Stimulated activated CD8-positive, alpha-beta memory T cell treated with anti-CD3 and anti-CD28 coated beads, Interleukin-7, amount 100 ng/mL, for 48 hours (primary cell): ENCODE measurements at regions not wholly inside any gene's neighbourhood (a gene's known extent, or its start where the extent isn't known, plus 50 kb on each side); places are given as distances from the start of the nearest gene placed in this dataset.
"Not testable (repeated sequence)": the region's sequence is repeated elsewhere in the genome, so short reads cannot be mapped to it uniquely, and the experiment has no call there.

Experiments
- DNase-seq, 2 donors: peaks; one replicate each; pipeline ENCODE4 v3.0.0-alpha.2; 2020; ENCODE audit warnings: low read depth in 1 of 2; ENCODE audit errors: extremely low read depth in 1 of 2

GRCh38 chr6:961407-961960, 268.5 kb upstream of the EXOC2 start:
- DNase-seq, result no peak

GRCh38 chr6:960356-960755, 267.4 kb upstream of the EXOC2 start:
- DNase-seq, result no peak

GRCh38 chr6:958488-958887, 265.5 kb upstream of the EXOC2 start:
- DNase-seq, result no peak

DNA sequence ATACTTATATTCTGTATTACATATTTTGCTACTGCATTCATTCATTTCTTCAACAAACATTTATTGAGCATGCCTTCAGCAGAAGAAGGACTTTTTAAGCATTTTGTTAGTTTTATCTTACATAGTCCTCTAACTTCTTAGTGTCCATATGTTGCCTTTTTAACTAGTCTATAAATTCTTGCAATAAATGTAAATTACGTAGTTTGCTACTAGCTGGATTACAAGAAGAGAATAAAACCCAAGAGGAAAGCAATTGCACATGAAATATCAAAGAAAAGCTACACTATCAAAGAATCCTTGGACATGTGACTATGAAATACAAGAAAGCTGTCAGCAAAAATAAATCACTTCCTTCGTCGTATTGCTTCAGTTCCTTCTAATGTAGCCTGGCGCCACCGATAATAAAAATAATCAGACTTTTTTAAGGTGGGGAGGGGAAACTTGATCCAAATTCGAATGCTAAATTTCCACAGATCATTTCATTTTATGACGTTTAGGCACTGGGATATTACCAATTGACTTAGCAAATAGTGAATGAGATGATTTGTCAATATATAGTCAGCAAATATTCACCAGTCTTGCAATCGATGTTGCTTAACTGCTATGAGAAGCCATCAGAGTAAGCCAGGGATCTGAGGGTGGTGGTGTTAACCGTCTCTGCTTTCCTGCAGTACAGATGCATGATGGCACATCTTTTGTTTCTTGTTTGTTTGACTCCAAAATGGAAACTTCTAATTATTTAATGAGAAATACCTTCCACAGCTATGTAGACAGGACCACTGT, 258.7 kb upstream of the EXOC2 start:
- no peak for DNase-seq

- no peak for DNase-seq
Observed at GRCh38 chr6:947235-947934, 254.4 kb upstream of the EXOC2 start.

DNA sequence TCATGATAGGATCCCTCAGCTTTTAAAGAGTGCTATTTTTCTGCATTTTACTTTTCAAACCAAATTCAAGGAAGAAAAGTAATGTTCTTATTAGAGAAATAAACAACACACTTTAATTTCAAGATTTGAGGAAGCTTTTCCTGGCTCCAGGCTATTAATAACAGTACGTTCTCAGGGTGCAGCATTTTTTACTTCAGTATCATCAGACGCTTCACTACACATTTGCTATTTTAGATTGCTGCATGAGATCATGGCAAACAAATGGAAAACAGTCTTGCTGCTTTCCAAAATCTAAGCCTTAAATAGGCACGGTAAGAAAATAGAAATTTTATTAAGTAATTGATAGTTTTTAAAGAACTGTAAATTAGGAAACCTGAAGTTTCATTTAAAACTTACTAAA, 253.6 kb upstream of the EXOC2 start:
- no peak for DNase-seq

DNA sequence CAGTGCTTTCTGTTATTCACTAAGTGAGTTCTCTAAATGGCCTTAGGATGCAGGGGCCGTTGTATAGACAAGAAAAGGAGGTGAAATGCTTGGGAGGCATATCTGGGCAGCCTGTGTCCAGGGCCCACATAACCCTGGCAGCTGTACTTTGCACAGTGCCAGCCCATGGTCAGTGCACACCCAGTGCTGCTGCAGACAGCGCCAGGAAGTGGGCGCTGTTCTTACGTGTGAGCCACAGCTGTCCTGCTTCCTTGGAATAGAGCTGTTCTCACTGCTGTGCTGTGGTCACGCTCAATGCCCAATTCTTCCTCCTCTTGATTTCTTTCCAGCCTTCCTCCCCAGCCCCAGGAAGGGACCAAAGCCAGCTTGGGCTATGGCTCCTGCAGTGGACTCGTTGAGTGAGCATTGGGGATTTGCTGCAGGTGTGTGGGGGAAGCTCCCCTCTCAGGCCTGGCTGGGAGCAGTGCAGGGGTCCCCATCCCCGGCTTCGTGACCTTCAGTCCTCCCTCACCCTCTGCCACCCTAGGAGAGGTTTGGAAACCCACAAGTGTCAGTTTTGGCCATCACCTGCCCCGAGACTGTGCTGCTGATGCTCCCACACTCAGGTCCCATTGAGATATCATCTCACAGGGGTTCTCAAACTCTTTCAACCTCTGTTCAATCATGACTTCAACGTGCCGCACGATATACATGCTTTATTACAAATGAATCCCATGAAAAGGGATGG, 246.8 kb upstream of the EXOC2 start:
- no peak for DNase-seq

DNA sequence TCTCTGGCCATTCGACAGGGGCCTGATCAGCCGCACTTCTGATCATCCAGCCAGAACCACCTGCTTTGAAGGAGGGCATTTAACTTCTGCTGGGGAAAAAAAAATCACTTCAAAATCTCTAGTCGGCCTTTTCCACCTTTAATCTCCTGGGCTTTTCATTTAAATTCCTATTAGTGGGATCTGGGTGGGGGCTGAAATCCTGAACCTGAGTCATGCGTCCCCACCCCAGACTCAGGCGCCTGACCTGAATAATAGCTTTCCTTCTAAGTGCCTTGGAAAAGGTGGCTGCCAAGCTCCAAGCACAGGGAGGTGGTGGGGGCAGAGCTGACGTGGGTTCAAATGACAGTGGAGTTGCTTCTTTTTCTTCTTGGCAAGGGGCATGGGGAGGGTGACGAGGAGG, 246.0 kb upstream of the EXOC2 start:
- DNase-seq, result no peak

DNA sequence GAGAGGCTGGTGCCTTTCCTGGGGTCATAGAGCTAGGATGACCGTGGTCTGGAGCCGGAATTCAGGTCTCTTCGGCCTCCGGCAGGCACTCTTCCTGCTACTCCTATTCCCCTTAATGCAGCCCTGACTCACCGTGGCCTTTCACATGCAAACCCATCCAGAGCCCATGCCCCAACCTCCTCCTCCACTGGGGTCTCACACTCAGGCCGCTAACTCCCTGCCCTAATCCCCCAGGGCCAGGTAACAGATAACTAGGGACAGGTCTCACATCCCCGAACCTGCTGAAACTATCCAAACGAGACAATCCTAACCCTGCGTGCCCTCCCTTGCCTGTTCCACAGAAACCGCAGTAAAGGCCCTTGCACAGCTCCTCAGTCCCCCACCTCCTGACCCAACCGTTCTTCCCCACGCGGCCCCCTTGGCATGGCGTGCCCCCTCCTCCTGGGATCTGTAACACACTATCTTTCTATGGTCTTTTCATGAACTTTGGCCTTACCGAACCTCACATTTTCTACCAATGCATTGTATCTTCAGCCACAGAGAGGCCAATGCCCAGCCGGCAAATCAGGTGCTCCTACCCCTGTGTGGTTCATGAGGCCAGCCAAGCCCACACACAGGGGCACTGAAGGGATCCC, 245.4 kb upstream of the EXOC2 start:
- no peak for DNase-seq

DNA sequence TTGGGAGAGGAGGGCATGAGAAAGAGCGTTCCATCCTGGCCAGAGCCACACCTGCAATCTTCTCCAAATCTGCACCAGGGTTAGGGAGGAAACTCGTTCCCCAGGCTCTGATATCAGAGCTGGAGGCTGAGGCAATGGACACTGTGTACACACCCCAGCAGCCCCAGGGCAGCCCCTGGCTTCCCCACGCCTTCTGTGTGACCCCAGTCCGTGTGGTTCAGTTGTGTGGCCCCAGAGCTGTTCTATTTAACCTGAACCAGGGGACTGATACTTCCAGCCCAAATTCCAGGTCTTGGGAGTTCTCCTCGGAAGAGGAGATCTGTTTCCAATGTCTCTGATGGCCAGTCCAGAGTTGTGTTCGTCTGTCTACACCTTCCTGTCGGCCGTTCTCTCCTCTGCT, 242.6 kb upstream of the EXOC2 start:
- no peak for DNase-seq

DNA sequence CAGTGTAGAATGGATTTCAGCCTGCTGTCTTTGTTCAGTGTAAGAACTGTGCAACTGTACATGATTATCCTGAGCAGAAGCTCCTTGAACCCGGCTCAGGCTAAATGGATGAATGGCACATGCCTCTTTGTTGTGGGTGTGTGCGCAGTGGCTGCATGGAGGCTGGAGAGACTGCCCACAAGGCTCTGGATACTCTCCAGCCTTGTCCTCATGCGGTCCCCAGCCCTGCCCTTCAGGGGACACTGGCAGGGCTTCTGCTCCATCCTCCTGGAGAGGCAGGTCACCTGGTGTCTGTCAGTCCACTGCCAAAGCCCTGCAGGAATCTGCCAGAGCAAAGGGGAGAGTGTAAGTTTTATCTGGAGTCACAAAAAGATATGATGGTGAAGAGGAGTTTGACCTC, 241.7 kb upstream of the EXOC2 start:
- no peak for DNase-seq

DNA sequence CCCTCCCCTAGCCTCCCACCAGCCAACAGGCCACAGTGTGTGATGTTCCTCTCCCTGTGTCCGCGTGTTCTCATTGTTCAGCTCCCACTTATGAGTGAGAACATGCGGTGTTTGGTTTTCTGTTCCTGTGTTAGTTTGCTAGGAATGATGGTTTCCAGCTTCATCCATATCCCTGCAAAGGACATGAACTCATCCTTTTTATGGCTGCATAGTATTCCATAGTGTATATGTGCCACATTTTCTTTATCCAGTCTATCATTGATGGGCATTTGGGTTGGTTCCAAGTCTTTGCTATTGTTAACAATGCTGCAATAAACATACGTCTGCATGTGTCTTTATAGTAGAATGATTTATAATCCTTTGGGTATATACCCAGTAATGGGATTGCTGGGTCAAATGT, 239.0 kb upstream of the EXOC2 start:
- DNase-seq, result not testable (repeated sequence)

DNA sequence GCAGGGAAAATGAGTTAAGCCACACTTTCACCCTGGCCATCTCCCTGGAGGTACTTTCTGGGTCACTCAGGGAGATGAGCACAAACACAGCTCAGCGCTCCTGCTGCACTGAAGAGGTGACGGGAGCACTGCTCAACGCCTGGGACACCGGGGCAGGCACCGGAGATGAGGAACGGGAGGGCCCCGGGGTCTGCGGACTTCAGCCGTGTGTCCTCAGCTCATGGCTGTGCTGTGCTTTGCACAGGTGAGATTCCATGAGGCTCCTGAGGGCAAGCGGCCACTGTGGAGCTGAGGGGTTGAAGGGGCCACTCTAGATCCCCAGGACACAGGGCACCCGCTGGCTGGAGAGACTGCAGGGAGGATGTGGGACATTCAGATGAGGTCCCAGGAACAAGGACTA, 234.2 kb upstream of the EXOC2 start:
- no peak for DNase-seq

DNA sequence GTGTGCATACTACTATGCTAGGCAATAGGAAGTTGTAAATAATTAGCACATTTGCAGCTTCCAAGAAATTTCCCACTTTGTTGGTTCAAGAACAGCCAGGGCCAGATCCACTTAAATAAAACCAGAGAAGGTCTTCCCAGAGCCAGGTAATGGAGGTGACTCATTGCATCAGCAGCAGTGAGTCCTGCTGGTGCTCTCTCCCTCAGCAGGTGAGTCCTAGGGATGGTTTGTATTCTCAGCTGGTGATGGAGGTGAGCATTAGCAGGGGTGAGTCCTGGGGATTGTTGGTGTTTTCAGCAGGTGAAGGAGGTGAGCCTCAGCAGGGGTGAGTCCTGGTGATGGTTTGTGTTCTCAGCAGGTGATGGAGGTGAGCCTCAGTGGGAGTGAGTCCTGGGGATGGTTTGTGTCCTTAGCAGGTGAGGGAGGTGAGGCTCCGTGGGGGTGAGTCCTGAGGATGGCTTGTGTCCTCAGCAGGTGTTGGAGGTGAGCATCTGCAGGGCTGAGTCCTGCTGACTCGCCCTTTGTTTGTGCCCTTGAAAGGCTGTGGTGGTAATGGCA, 232.8 kb upstream of the EXOC2 start:
- DNase-seq, result no peak

DNA sequence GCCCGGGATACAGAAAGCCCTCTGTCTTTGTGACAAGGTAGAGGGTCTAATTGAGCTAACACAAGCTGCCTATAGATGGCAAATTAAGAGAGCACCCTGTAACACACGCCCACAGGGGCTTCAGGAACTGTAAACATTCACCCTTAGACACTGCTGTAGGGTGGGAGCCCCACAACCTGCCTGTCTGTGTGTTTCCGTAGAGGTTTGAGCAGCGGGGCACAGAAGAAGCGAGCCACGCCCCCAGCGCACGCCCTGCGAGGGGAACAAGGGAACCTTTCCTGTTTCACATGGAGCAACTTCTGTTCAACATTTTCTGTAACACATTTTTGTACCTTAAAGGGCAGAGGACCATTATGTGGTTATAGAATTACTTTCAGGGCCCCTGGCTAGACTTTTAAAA, 231.7 kb upstream of the EXOC2 start:
- DNase-seq, result no peak

- DNase-seq, result no peak
Observed at GRCh38 chr6:921400-921799, 228.5 kb upstream of the EXOC2 start.

- DNase-seq, result no peak
Observed at GRCh38 chr6:920512-920911, 227.6 kb upstream of the EXOC2 start.

DNA sequence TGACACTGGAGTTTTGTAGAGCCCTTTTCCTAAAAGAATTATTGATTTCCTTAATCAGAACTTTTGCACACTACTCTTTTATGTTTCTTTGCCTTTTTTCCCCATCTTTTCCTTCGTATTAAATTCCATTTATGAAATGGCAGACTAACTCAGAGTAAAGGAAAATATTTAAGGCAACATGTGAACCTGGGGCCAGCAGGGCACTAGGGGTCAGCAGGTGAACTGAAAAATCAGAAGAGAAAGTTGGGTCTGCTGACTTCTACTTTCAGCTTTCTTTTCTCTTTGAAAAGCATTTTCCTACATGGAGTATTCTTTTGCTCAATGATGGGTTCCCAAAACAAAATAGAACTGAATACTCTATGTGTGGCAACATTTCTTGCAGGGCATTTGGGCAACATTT, 226.6 kb upstream of the EXOC2 start:
- DNase-seq, result no peak

GRCh38 chr6:917939-918338, 225.0 kb upstream of the EXOC2 start:
- no peak for DNase-seq

DNA sequence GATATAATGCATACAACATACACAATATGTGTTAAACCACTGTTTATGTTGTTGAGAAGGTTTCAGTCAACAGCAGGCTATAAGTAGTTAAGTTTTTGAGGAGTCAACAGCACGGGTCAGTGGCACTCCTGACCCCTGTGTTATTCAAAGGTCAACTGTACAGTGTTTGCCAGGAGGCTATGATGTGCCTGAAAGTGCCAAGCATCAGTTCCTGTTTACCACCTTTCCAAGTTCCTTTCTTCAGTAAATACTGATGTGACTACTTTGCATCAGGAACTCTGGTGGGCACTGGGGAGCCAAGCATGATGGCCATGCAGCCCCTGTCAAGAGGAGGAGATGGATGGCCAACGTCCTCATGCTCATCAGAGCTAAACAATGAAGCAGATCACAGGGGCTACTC, 224.4 kb upstream of the EXOC2 start:
- no peak for DNase-seq

DNA sequence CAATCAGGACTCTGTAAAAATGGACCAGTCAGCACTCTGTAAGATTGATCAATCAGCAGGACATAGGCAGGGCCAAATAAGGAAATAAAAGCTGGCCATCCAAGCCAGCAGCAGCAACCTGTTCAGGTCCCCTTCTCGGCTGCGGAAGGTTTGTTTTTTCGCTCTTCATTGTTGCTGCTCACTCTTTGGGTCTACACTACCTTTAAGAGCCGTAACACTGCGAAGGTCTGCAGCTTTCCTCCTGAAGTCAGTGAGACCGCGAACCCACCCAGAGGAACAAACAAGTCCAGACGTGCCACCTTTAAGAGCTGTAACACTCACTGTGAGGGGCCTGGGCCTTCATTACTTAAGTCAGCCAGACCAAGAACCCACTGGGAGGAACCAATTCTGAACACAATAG, 223.2 kb upstream of the EXOC2 start:
- DNase-seq, result no peak
